GOT3 (cell line): ENCODE measurements at regions not wholly inside any gene's neighbourhood (a gene's known extent, or its start where the extent isn't known, plus 50 kb on each side); places are given as distances from the start of the nearest gene placed in this dataset.

Experiments
- DNase-seq: peaks from one replicate; lab custom pipeline; 2025; ENCODE audit warnings: mixed read lengths; lab: John Stamatoyannopoulos, UW

GRCh38 chr16:64826374-64826773 lies 295.5 kb downstream of the CDH11 start:
- DNase-seq: no peak

GRCh38 chr16:64823481-64824075 lies 298.3 kb downstream of the CDH11 start:
- DNase-seq: no peak

GRCh38 chr16:64809876-64810629 lies 311.8 kb downstream of the CDH11 start:
- no peak for DNase-seq

GRCh38 chr16:64808474-64808873 lies 313.4 kb downstream of the CDH11 start:
- no peak for DNase-seq

- no peak for DNase-seq
These were observed 330.1 kb downstream of the CDH11 start for GRCh38 chr16:64791756-64792155.

GRCh38 chr16:64784635-64785034 lies 337.2 kb downstream of the CDH11 start:
- DNase-seq: no peak

- DNase-seq: no peak
These were observed 339.4 kb downstream of the CDH11 start for GRCh38 chr16:64782484-64782883.

- DNase-seq: no peak
These were observed 341.4 kb downstream of the CDH11 start for GRCh38 chr16:64780445-64780844.

- no peak for DNase-seq
These were observed 343.1 kb downstream of the CDH11 start for GRCh38 chr16:64778777-64779176.

GRCh38 chr16:64773638-64774037 lies 348.2 kb downstream of the CDH11 start:
- no peak for DNase-seq

- no peak for DNase-seq
These were observed 348.7 kb downstream of the CDH11 start for GRCh38 chr16:64773184-64773583.

- no peak for DNase-seq
These were observed 350.6 kb downstream of the CDH11 start for GRCh38 chr16:64771273-64771672.

GRCh38 chr16:64762211-64762610 lies 359.7 kb downstream of the CDH11 start:
- no peak for DNase-seq

- DNase-seq: no peak
These were observed 367.6 kb downstream of the CDH11 start for GRCh38 chr16:64754279-64754678.

- no peak for DNase-seq
These were observed 370.0 kb downstream of the CDH11 start for GRCh38 chr16:64751906-64752305.

GRCh38 chr16:64749346-64749745 lies 372.5 kb downstream of the CDH11 start:
- no peak for DNase-seq

- DNase-seq: no peak
These were observed 376.5 kb downstream of the CDH11 start for GRCh38 chr16:64745258-64745930.

- no peak for DNase-seq
These were observed 379.2 kb downstream of the CDH11 start for GRCh38 chr16:64742455-64743223.

- no peak for DNase-seq
These were observed 381.6 kb downstream of the CDH11 start for GRCh38 chr16:64740261-64740660.

GRCh38 chr16:64738321-64738960 lies 383.4 kb downstream of the CDH11 start:
- no peak for DNase-seq

- no peak for DNase-seq
These were observed 385.0 kb downstream of the CDH11 start for GRCh38 chr16:64736857-64737256.

- no peak for DNase-seq
These were observed 390.0 kb downstream of the CDH11 start for GRCh38 chr16:64731891-64732290.
